GM23248 (cell line): ENCODE measurements at regions not wholly inside any gene's neighbourhood (a gene's known extent, or its start where the extent isn't known, plus 50 kb on each side); places are given as distances from the start of the nearest gene placed in this dataset.
A peak's percentile ranks its signal among the peaks of the same experiment; 100 is the strongest.

ENCODE experiments used
- DNase-seq: peaks from one replicate; pipeline ENCODE4 v3.0.0-alpha.2; 2015
- H2AFZ ChIP-seq: fragments of 200-600 bp; sonication (generic); 2 replicates; pipeline ENCODE4 v1.6.1; 2016; ENCODE audit warnings: antibody characterized with exemption
- H3F3A ChIP-seq: fragments of 200-600 bp; sonication (generic); 2 replicates; pipeline ENCODE4 v1.6.1; 2016; ENCODE audit warnings: mild to moderate bottlenecking, antibody characterized with exemption, mixed run types; ENCODE audit not compliant: insufficient read depth
- H3K27ac ChIP-seq: fragments of 200-600 bp; sonication (generic); 2 replicates; pipeline ENCODE4 v1.5.1; 2016; ENCODE audit warnings: mild to moderate bottlenecking
- H3K27me3 ChIP-seq: fragments of 200-600 bp; sonication (generic); replicated peaks from 2 replicates; pipeline ENCODE4 v1.6.1; 2016; ENCODE audit warnings: mild to moderate bottlenecking; ENCODE audit not compliant: insufficient read depth
- H3K36me3 ChIP-seq: fragments of 200-600 bp; sonication (generic); 2 replicates; pipeline ENCODE4 v1.6.1; 2016; ENCODE audit warnings: low read depth, mild to moderate bottlenecking
- H3K4me1 ChIP-seq: fragments of 200-600 bp; sonication (generic); 2 replicates; pipeline ENCODE4 v1.6.1; 2016; ENCODE audit warnings: mild to moderate bottlenecking; ENCODE audit not compliant: insufficient read depth
- H3K4me2 ChIP-seq: fragments of 200-600 bp; sonication (generic); one replicate; pipeline ENCODE4 v1.6.1; 2016; ENCODE audit warnings: mild to moderate bottlenecking; ENCODE audit not compliant: unreplicated experiment
- H3K4me3 ChIP-seq: fragments of 200-600 bp; sonication (generic); 2 replicates; pipeline ENCODE4 v1.5.1; 2016; ENCODE audit warnings: mild to moderate bottlenecking
- H3K79me2 ChIP-seq: fragments of 200-600 bp; sonication (generic); 2 replicates; pipeline ENCODE4 v1.6.1; 2016; ENCODE audit warnings: mild to moderate bottlenecking; ENCODE audit not compliant: insufficient read depth
- H3K9ac ChIP-seq: fragments of 200-600 bp; sonication (generic); 2 replicates; pipeline ENCODE4 v1.6.1; 2016; ENCODE audit warnings: mild to moderate bottlenecking
- H3K9me2 ChIP-seq: fragments of 200-600 bp; sonication (generic); 2 replicates; pipeline ENCODE4 v1.6.1; 2016; ENCODE audit warnings: mixed run types, mild to moderate bottlenecking, moderate library complexity; ENCODE audit not compliant: insufficient read depth
- H3K9me3 ChIP-seq: fragments of 200-600 bp; sonication (generic); one replicate; pipeline ENCODE4 v1.6.1; 2017; ENCODE audit warnings: low read depth
- H4K20me1 ChIP-seq: fragments of 200-600 bp; sonication (generic); 2 replicates; pipeline ENCODE4 v1.6.0; 2016; ENCODE audit not compliant: insufficient read depth
- EZH2 ChIP-seq: fragments of 200-600 bp; sonication (generic); IDR thresholded peaks from 2 replicates; pipeline ENCODE4 v1.6.1; 2018; ENCODE audit warnings: antibody characterized with exemption, mild to moderate bottlenecking; ENCODE audit not compliant: insufficient read depth, poor library complexity, severe bottlenecking
- EZH2phosphoT487 ChIP-seq: fragments of 200-600 bp; sonication (generic); IDR thresholded peaks from 2 replicates; pipeline ENCODE4 v1.6.1; 2018; ENCODE audit warnings: antibody characterized with exemption, moderate library complexity, mild to moderate bottlenecking, low read depth; ENCODE audit not compliant: insufficient read depth
- WGBS, 2 experiments: methylation state at CpG; one replicate each; pipeline ENCODE4 v1.1.6; 2015 to 2017; ENCODE audit warnings: low lambda C conversion rate in 2 of 2, low coverage in 1 of 2; ENCODE audit errors: missing lambda C conversion rate in 2 of 2; 5-methylcytosine and 5-hydroxymethylcytosine counted together
- in situ Hi-C: fragments of 300-500 bp; cut with MboI; formaldehyde crosslinking; loops from 2 replicates; pipeline ENCODE4 v1.15.0; 2020

DNA sequence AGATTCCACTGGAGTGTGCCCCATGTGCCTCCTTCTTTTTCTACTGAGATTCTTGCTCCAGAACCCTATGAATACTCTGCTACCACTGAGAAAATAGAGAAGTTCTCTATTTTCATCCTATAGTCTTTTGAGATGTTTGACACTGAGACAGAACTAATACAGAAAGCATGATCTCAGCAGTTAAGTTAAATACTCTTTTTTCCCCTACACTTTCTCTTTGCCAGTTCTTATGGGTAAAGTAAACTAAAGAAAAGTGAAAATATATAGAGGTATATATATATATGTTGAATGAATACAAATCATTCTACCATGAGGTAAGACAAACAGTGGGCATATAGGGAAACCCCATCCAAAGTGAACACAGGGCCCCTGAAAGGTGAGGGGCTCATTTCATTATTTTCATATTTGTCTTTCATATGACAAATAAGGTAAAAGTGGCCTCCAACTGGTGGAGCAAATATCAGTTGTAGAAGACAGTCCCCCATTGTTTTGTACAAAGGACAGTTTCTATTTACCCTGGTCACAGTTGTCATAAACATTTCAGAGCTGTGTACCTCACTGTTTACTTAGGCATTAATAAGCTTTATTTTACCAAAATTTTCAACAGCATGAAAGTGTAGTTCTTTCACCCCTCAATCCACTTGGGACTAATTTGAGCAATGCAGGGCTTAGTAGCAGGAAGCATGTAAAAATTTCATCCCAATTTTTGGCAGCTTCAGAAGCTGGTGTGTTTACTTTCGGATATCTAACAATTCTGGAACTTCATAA, 188.3 kb upstream of the MARCKS start:
- TF ChIP-seq EZH2phosphoT487, result no peak
- Histone ChIP-seq H3K9me3 (no peaks in the 10 kb centered on the region), H3K4me1 (peaks cover 12% of the 10 kb centered on the region), H3K9ac (no peak overlapping the region), H3K27ac (no peak overlapping the region), H3K27me3 (no peaks in the 10 kb centered on the region), H2AFZ (no peak overlapping the region), H3K36me3 (no peaks in the 10 kb centered on the region), H3K4me3 (no peak overlapping the region), H3F3A (peaks cover 4% of the 10 kb centered on the region; the same call in 1 of the 2 replicates), H3K9me2 (no peaks in the 10 kb centered on the region), H3K4me2 (no peak overlapping the region), H4K20me1 (no peaks in the 10 kb centered on the region), H3K79me2 (no peaks in the 10 kb centered on the region)
- DNase-seq, result no peak
- WGBS, 2 experiments, result 92 to 93% methylated on average over 1 of the region's 1 CpG
- in situ Hi-C loops, result no loop called here

DNA sequence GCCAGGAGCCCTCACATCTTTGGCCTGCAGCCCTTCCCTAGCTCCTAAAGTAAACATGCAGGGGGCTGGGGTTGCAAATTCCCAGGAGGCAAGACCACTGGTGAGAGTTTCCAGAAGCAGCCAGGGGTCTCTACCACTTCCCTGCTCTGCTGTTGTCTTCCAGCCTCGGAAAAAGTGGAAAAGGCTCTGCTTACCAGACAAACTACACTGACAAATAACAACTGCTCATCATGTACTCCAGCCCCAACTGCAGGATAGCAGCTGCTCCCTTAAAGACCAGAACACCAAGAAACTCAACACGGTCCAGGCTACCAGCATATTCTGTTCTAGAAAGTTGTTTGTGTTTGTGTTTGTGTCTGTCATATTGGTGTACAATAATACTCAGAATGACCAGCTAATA, 187.5 kb upstream of the MARCKS start:
- no peak overlapping the region for H3K9ac ChIP-seq
- no peaks in the 10 kb centered on the region for H3K79me2 ChIP-seq
- H3K9me2 ChIP-seq, result no peaks in the 10 kb centered on the region
- WGBS, 2 experiments, result 80 to 92% methylated on average over 2 of the region's 2 CpGs
- no peak overlapping the region for H3K4me2 ChIP-seq
- no peaks in the 10 kb centered on the region for H4K20me1 ChIP-seq
- no peak for DNase-seq
- in situ Hi-C loops, result no loop called here
- H3K27ac ChIP-seq, result no peak overlapping the region
- no peak overlapping the region for H3K4me3 ChIP-seq
- no peak overlapping the region for H2AFZ ChIP-seq
- H3K36me3 ChIP-seq, result no peaks in the 10 kb centered on the region
- peaks cover 4% of the 10 kb centered on the region; the same call in 1 of the 2 replicates for H3F3A ChIP-seq
- H3K9me3 ChIP-seq, result no peaks in the 10 kb centered on the region
- peaks cover 12% of the 10 kb centered on the region for H3K4me1 ChIP-seq
- H3K27me3 ChIP-seq, result no peaks in the 10 kb centered on the region
- TF ChIP-seq EZH2 (no peak), EZH2phosphoT487 (no peak)

DNA sequence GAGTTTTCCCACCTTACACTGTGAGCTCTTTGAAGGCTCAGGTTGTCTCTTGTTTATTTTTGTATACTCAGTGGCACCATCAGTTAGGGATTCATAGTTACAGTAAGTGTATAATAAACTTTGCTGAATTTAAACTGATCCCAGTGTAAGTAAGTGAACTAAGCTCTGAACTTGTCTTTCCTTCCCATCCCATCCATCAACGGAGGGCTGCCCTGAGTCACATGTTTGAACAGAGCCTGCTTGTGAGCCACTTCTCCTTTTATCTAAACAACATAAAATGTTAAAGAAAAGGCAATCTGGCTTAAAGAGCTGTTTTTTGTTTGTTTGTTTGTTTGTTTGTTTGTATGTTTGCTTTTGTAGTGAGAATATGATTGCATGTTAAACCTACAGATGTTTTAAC, 185.7 kb upstream of the MARCKS start:
- no peak overlapping the region for H3K9ac ChIP-seq
- no peak overlapping the region for H2AFZ ChIP-seq
- H3K9me3 ChIP-seq, result no peaks in the 10 kb centered on the region
- DNase-seq, result no peak
- H3K4me3 ChIP-seq, result no peak overlapping the region
- no peaks in the 10 kb centered on the region for H3K36me3 ChIP-seq
- H3F3A ChIP-seq, result peaks cover 4% of the 10 kb centered on the region; the same call in 1 of the 2 replicates
- TF ChIP-seq EZH2, result no peak
- no peak for TF ChIP-seq EZH2phosphoT487
- no peaks in the 10 kb centered on the region for H3K79me2 ChIP-seq
- in situ Hi-C loops, result no loop called here
- no peaks in the 10 kb centered on the region for H4K20me1 ChIP-seq
- no peaks in the 10 kb centered on the region for H3K27me3 ChIP-seq
- H3K4me1 ChIP-seq, result peaks cover 12% of the 10 kb centered on the region
- H3K27ac ChIP-seq, result no peak overlapping the region
- no peak overlapping the region for H3K4me2 ChIP-seq
- no peaks in the 10 kb centered on the region for H3K9me2 ChIP-seq
- WGBS, 2 experiments, result 60 to 64% methylated on average over 1 of the region's 1 CpG

DNA sequence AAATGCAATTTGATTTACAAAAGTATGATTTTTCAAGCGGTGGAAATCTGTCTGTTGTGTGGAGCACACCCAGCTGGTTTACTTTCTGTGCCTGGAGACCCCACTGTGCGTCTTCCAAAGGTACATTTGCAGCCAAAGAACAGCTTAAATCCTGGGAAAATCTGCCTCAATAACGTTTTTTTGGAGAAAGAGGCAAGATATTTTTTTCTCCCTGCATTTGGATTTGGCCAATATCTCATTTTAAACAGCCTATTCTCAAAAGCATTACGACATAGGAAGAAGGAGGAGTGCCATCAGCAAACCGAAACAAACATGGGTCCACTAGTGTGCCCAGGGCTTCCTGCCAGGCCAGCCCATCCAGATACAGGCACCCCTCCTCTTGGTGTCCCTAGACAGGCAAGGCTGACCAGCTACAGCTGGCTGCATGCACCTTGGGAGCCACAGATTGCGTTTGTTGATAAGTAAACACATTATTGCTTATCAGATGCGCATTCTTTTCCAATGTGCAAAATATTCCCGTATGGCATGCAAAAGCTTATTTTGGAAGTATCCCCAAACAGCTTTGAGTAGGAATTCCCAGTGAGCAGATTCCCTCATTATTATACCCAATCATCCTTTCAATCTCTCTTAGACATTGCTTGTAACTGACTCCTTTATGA, 184.5 kb upstream of the MARCKS start:
- H4K20me1 ChIP-seq, result no peaks in the 10 kb centered on the region
- WGBS, 2 experiments, result 1 to 3% methylated on average over 8 of the region's 8 CpGs
- H3K9me3 ChIP-seq, result no peaks in the 10 kb centered on the region
- no peaks in the 10 kb centered on the region for H3K9me2 ChIP-seq
- in situ Hi-C loops, result no loop called here
- H3K27ac ChIP-seq, result no peak overlapping the region
- no peaks in the 10 kb centered on the region for H3K79me2 ChIP-seq
- peak overlapping the region; percentile 88 for H3K4me2 ChIP-seq
- TF ChIP-seq EZH2phosphoT487, result no peak
- TF ChIP-seq EZH2, result no peak
- H3K4me1 ChIP-seq, result peaks cover 12% of the 10 kb centered on the region
- H3K27me3 ChIP-seq, result no peaks in the 10 kb centered on the region
- H3K4me3 ChIP-seq, result peak overlapping the region; percentile 69
- no peaks in the 10 kb centered on the region for H3K36me3 ChIP-seq
- peak; percentile 74 for DNase-seq
- H3F3A ChIP-seq, result peaks cover 4% of the 10 kb centered on the region; the same call in 1 of the 2 replicates
- peak overlapping the region; percentile 68 for H2AFZ ChIP-seq
- 0 out of 2 replicates have a peak overlapping the region, but pooled peaks have one; percentile 18 for H3K9ac ChIP-seq
